HEK293 (cell line): ENCODE measurements at regions not wholly inside any gene's neighbourhood (a gene's known extent, or its start where the extent isn't known, plus 50 kb on each side); places are given as distances from the start of the nearest gene placed in this dataset.

Experiments
- CTCF ChIA-PET: fragments of 350-600 bp; formaldehyde crosslinking; extraction: SDS; loops from one replicate; lab custom pipeline; 2021; ENCODE audit warnings: antibody characterized with exemption; lab: Yijun Ruan, JAX
- POLR2A ChIA-PET: fragments of 300-600 bp; formaldehyde crosslinking; extraction: SDS; loops from one replicate; lab custom pipeline; 2020; ENCODE audit warnings: antibody characterized with exemption, inconsistent platforms; lab: Yijun Ruan, JAX
- H3K27ac ChIP-seq: fragments of 200-500 bp; sonication (Bioruptor generic); 2 replicates; pipeline ENCODE4 v1.5.1; 2014; ENCODE audit warnings: low read depth, low read length, control low read depth, inconsistent platforms; ENCODE audit errors: extremely low read depth
- H3K36me3 ChIP-seq, 2 experiments: fragments of 200-500 bp in 1 of 2; sonication (Bioruptor generic) in 1 of 2; 1 replicate in 1 of 2; 2 replicates in 1 of 2; pipeline ENCODE4 v1.5.1; 2014 to 2017; ENCODE audit warnings: inconsistent platforms in 2 of 2, low read length in 2 of 2; ENCODE audit not compliant: control insufficient read depth in 2 of 2, insufficient read depth in 1 of 2
- H3K4me1 ChIP-seq: fragments of 200-500 bp; sonication (Bioruptor generic); 2 replicates; pipeline ENCODE4 v1.5.1; 2014; ENCODE audit warnings: mild to moderate bottlenecking, low read length, inconsistent platforms; ENCODE audit not compliant: control insufficient read depth, insufficient read depth
- H3K4me3 ChIP-seq: 2 replicates; pipeline ENCODE4 v1.5.1; 2011; ENCODE audit warnings: low read depth, mild to moderate bottlenecking, control low read depth, low read length, moderate library complexity
- H3K9me3 ChIP-seq: fragments of 200-500 bp; sonication (Bioruptor generic); 2 replicates; pipeline ENCODE4 v1.5.1; 2014; ENCODE audit warnings: low read depth, low read length, inconsistent platforms; ENCODE audit not compliant: control insufficient read depth, insufficient read depth
- SCRT2 ChIP-seq: fragments of 450-650 bp; formaldehyde crosslinking; IDR thresholded peaks from 2 replicates; pipeline ENCODE4 v1.5.1; 2016; ENCODE audit warnings: missing biosample characterization, missing genetic modification characterization
- SETDB1 ChIP-seq: IDR thresholded peaks from one replicate; pipeline ENCODE4 v1.6.1; 2017; ENCODE audit warnings: mild to moderate bottlenecking, low read length, moderate library complexity, mixed read lengths; ENCODE audit not compliant: insufficient read length
- ZBTB6 ChIP-seq: fragments of 450-650 bp; formaldehyde crosslinking; IDR thresholded peaks from 2 replicates; pipeline ENCODE4 v1.5.1; 2017; ENCODE audit warnings: missing biosample characterization, missing genetic modification characterization
- ZNF169 ChIP-seq: fragments of 450-650 bp; formaldehyde crosslinking; IDR thresholded peaks from 2 replicates; pipeline ENCODE4 v1.5.1; 2016; ENCODE audit warnings: missing biosample characterization, missing genetic modification characterization
- ZNF202 ChIP-seq: fragments of 450-650 bp; formaldehyde crosslinking; IDR thresholded peaks from 2 replicates; pipeline ENCODE4 v1.5.1; 2016; ENCODE audit warnings: missing biosample characterization, missing genetic modification characterization, borderline replicate concordance
- ZNF223 ChIP-seq: fragments of 450-650 bp; formaldehyde crosslinking; IDR thresholded peaks from 2 replicates; pipeline ENCODE4 v1.5.1; 2016; ENCODE audit warnings: missing biosample characterization, missing genetic modification characterization
- ZNF248 ChIP-seq: fragments of 450-650 bp; formaldehyde crosslinking; IDR thresholded peaks from 2 replicates; pipeline ENCODE4 v1.5.1; 2017; ENCODE audit warnings: missing biosample characterization, missing genetic modification characterization
- ZNF302 ChIP-seq: fragments of 450-650 bp; formaldehyde crosslinking; IDR thresholded peaks from 2 replicates; pipeline ENCODE4 v1.5.1; 2016; ENCODE audit warnings: missing biosample characterization, missing genetic modification characterization, low read depth
- ZNF416 ChIP-seq: fragments of 450-650 bp; formaldehyde crosslinking; IDR thresholded peaks from 2 replicates; pipeline ENCODE4 v1.5.1; 2016; ENCODE audit warnings: missing biosample characterization, missing genetic modification characterization
- ZNF513 ChIP-seq: fragments of 450-650 bp; IDR thresholded peaks from 2 replicates; pipeline ENCODE4 v1.5.1; 2018; ENCODE audit warnings: missing biosample characterization, missing genetic modification characterization
- ZNF639 ChIP-seq: fragments of 450-650 bp; formaldehyde crosslinking; IDR thresholded peaks from 2 replicates; pipeline ENCODE4 v1.5.1; 2016; ENCODE audit warnings: missing biosample characterization, missing genetic modification characterization
- TF ChIP-seq, protein P1 (sequence below): fragments of 450-650 bp; formaldehyde crosslinking; IDR thresholded peaks from 2 replicates; pipeline ENCODE4 v1.5.1; 2017; ENCODE audit warnings: missing biosample characterization, missing genetic modification characterization
- TF ChIP-seq, protein P2 (sequence below): fragments of 450-650 bp; formaldehyde crosslinking; IDR thresholded peaks from 2 replicates; pipeline ENCODE4 v1.5.1; 2016; ENCODE audit warnings: missing biosample characterization, missing genetic modification characterization, borderline replicate concordance
- TF ChIP-seq, protein P3 (sequence below): fragments of 450-650 bp; formaldehyde crosslinking; IDR thresholded peaks from 2 replicates; pipeline ENCODE4 v1.5.1; 2016; ENCODE audit warnings: missing biosample characterization, missing genetic modification characterization

GRCh38 chr12:91985002-91985787 lies 160.5 kb downstream of the BTG1 start:
- H3K27ac ChIP-seq = no peak overlapping the region
- CTCF ChIA-PET = no interaction called here
- H3K4me1 ChIP-seq = no peaks in the 10 kb centered on the region
- TF ChIP-seq, protein P1, sequence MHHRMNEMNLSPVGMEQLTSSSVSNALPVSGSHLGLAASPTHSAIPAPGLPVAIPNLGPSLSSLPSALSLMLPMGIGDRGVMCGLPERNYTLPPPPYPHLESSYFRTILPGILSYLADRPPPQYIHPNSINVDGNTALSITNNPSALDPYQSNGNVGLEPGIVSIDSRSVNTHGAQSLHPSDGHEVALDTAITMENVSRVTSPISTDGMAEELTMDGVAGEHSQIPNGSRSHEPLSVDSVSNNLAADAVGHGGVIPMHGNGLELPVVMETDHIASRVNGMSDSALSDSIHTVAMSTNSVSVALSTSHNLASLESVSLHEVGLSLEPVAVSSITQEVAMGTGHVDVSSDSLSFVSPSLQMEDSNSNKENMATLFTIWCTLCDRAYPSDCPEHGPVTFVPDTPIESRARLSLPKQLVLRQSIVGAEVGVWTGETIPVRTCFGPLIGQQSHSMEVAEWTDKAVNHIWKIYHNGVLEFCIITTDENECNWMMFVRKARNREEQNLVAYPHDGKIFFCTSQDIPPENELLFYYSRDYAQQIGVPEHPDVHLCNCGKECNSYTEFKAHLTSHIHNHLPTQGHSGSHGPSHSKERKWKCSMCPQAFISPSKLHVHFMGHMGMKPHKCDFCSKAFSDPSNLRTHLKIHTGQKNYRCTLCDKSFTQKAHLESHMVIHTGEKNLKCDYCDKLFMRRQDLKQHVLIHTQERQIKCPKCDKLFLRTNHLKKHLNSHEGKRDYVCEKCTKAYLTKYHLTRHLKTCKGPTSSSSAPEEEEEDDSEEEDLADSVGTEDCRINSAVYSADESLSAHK = no peak
- no peak for TF ChIP-seq SETDB1
- TF ChIP-seq ZNF169 (tag by site-specific recombination) = no peak
- TF ChIP-seq ZNF416 (tag by site-specific recombination) = no peak
- TF ChIP-seq ZNF513 (tag by site-specific recombination) = no peak
- TF ChIP-seq, protein P2, sequence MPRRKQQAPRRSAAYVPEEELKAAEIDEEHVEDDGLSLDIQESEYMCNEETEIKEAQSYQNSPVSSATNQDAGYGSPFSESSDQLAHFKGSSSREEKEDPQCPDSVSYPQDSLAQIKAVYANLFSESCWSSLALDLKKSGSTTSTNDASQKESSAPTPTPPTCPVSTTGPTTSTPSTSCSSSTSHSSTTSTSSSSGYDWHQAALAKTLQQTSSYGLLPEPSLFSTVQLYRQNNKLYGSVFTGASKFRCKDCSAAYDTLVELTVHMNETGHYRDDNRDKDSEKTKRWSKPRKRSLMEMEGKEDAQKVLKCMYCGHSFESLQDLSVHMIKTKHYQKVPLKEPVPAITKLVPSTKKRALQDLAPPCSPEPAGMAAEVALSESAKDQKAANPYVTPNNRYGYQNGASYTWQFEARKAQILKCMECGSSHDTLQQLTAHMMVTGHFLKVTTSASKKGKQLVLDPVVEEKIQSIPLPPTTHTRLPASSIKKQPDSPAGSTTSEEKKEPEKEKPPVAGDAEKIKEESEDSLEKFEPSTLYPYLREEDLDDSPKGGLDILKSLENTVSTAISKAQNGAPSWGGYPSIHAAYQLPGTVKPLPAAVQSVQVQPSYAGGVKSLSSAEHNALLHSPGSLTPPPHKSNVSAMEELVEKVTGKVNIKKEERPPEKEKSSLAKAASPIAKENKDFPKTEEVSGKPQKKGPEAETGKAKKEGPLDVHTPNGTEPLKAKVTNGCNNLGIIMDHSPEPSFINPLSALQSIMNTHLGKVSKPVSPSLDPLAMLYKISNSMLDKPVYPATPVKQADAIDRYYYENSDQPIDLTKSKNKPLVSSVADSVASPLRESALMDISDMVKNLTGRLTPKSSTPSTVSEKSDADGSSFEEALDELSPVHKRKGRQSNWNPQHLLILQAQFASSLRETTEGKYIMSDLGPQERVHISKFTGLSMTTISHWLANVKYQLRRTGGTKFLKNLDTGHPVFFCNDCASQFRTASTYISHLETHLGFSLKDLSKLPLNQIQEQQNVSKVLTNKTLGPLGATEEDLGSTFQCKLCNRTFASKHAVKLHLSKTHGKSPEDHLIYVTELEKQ = no peak
- no peak for TF ChIP-seq SCRT2 (tag by site-specific recombination)
- no peak for TF ChIP-seq ZNF202 (tag by site-specific recombination)
- no peak for TF ChIP-seq ZNF302
- no peak for TF ChIP-seq ZBTB6 (tag by site-specific recombination)
- no peak for TF ChIP-seq ZNF639 (tag by site-specific recombination)
- POLR2A ChIA-PET = interaction anchor here (1.3 kb wide), 1 partner anchor 160 kb away, joined by 3 read pairs; the partner anchor contains the start of gene BTG1
- no peaks in the 10 kb centered on the region for H3K36me3 ChIP-seq
- no peaks in the 10 kb centered on the region for H3K9me3 ChIP-seq
- no peak overlapping the region for H3K4me3 ChIP-seq

- POLR2A ChIA-PET = interaction anchor here (1.3 kb wide), 1 partner anchor 161 kb away, joined by 3 read pairs; the partner anchor contains the start of gene BTG1
- CTCF ChIA-PET = no interaction called here
Observed at GRCh38 chr12:91984556-91984955, 161.1 kb downstream of the BTG1 start.

More at GRCh38 chr12:91984556-91984955, 161.1 kb downstream of the BTG1 start:
- TF ChIP-seq ZNF223 (tag by site-specific recombination) (no peak), ZNF248 (tag by site-specific recombination) (no peak)
- TF ChIP-seq, protein P3, sequence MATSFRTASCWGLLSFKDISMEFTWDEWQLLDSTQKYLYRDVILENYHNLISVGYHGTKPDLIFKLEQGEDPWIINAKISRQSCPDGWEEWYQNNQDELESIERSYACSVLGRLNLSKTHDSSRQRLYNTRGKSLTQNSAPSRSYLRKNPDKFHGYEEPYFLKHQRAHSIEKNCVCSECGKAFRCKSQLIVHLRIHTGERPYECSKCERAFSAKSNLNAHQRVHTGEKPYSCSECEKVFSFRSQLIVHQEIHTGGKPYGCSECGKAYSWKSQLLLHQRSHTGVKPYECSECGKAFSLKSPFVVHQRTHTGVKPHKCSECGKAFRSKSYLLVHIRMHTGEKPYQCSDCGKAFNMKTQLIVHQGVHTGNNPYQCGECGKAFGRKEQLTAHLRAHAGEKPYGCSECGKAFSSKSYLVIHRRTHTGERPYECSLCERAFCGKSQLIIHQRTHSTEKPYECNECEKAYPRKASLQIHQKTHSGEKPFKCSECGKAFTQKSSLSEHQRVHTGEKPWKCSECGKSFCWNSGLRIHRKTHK (tag by site-specific recombination) = no peak
- Histone ChIP-seq H3K27ac (no peak overlapping the region), H3K4me1 (no peaks in the 10 kb centered on the region), H3K36me3 (no peaks in the 10 kb centered on the region), H3K9me3 (no peaks in the 10 kb centered on the region), H3K4me3 (no peak overlapping the region)
